Hepatocyte (in vitro differentiated cells): ENCODE measurements at regions not wholly inside any gene's neighbourhood (a gene's known extent, or its start where the extent isn't known, plus 50 kb on each side); places are given as distances from the start of the nearest gene placed in this dataset.

Experiments
- DNase-seq: peaks from one replicate; pipeline ENCODE4 v3.0.0-alpha.2; 2016; ENCODE audit warnings: low spot score
- H2AFZ ChIP-seq: fragments of 200-600 bp; sonication (generic); 2 replicates; pipeline ENCODE4 v1.6.0; 2016; ENCODE audit warnings: antibody characterized with exemption, mild to moderate bottlenecking
- H3K27ac ChIP-seq: fragments of 200-600 bp; sonication (generic); 2 replicates; pipeline ENCODE4 v1.5.1; 2016; ENCODE audit warnings: mild to moderate bottlenecking
- H3K27me3 ChIP-seq: fragments of 200-600 bp; sonication (generic); 2 replicates; pipeline ENCODE4 v1.6.1; 2016
- H3K36me3 ChIP-seq: fragments of 200-600 bp; sonication (generic); replicated peaks from 2 replicates; pipeline ENCODE4 v1.5.1; 2016; ENCODE audit warnings: low read depth; ENCODE audit not compliant: insufficient read depth
- H3K4me1 ChIP-seq: fragments of 200-600 bp; sonication (generic); 2 replicates; pipeline ENCODE4 v1.5.1; 2016; ENCODE audit warnings: mild to moderate bottlenecking, moderate library complexity; ENCODE audit not compliant: insufficient read depth
- H3K4me2 ChIP-seq: fragments of 200-600 bp; sonication (generic); 2 replicates; pipeline ENCODE4 v1.6.0; 2016
- H3K4me3 ChIP-seq: fragments of 200-600 bp; sonication (generic); 2 replicates; pipeline ENCODE4 v1.5.1; 2016; ENCODE audit warnings: mild to moderate bottlenecking
- H3K79me2 ChIP-seq: fragments of 200-600 bp; sonication (generic); 2 replicates; pipeline ENCODE4 v1.6.0; 2017; ENCODE audit warnings: mild to moderate bottlenecking
- H3K9me2 ChIP-seq: fragments of 200-600 bp; sonication (generic); replicated peaks from 2 replicates; pipeline ENCODE4 v1.6.0; 2017; ENCODE audit warnings: mild to moderate bottlenecking; ENCODE audit not compliant: insufficient read depth
- H3K9me3 ChIP-seq: fragments of 200-600 bp; sonication (generic); 2 replicates; pipeline ENCODE4 v1.5.1; 2016; ENCODE audit warnings: low read depth, mild to moderate bottlenecking
- H4K20me1 ChIP-seq: fragments of 200-600 bp; sonication (generic); 2 replicates; pipeline ENCODE4 v1.6.0; 2016; ENCODE audit warnings: mild to moderate bottlenecking; ENCODE audit not compliant: insufficient read depth, poor library complexity, severe bottlenecking
- CTCF ChIP-seq: fragments of 200-600 bp; sonication (generic); IDR thresholded peaks from 2 replicates; pipeline ENCODE4 v1.5.1; 2016; ENCODE audit warnings: antibody characterized with exemption, mild to moderate bottlenecking; ENCODE audit not compliant: poor library complexity
- EZH2 ChIP-seq: fragments of 200-600 bp; sonication (generic); IDR thresholded peaks from 2 replicates; pipeline ENCODE4 v1.6.1; 2016; ENCODE audit warnings: antibody characterized with exemption, mild to moderate bottlenecking, borderline replicate concordance
- EZH2phosphoT487 ChIP-seq: fragments of 200-600 bp; sonication (generic); IDR thresholded peaks from one replicate; pipeline ENCODE4 v1.6.1; 2018; ENCODE audit warnings: antibody characterized with exemption, mild to moderate bottlenecking, low read depth, moderate library complexity; ENCODE audit not compliant: unreplicated experiment, severe bottlenecking
- WGBS: methylation state at CpG from one replicate; pipeline ENCODE4 v1.1.6; 2016; ENCODE audit warnings: low lambda C conversion rate; ENCODE audit errors: missing lambda C conversion rate; 5-methylcytosine and 5-hydroxymethylcytosine counted together

GRCh38 chr20:60953321-60953720, 298.7 kb upstream of the CDH4 start:
- Histone ChIP-seq H3K27me3 (no peaks in the 10 kb centered on the region), H3K4me1 (no peaks in the 10 kb centered on the region), H3K79me2 (no peaks in the 10 kb centered on the region), H3K9me3 (no peaks in the 10 kb centered on the region), H2AFZ (no peak overlapping the region), H3K4me3 (no peak overlapping the region), H3K36me3 (no peaks in the 10 kb centered on the region), H3K4me2 (no peak overlapping the region), H3K27ac (no peak overlapping the region), H4K20me1 (no peaks in the 10 kb centered on the region), H3K9me2 (no peaks in the 10 kb centered on the region)
- 85% methylated on average over 13 of the region's 13 CpGs for WGBS
- DNase-seq = no peak
- no peak for TF ChIP-seq EZH2
- TF ChIP-seq CTCF = no peak
- no peak for TF ChIP-seq EZH2phosphoT487

- Histone ChIP-seq H3K79me2 (no peaks in the 10 kb centered on the region), H3K27ac (no peak overlapping the region), H3K4me3 (no peak overlapping the region), H3K27me3 (no peaks in the 10 kb centered on the region), H3K4me1 (no peaks in the 10 kb centered on the region), H2AFZ (no peak overlapping the region), H3K9me2 (no peaks in the 10 kb centered on the region), H4K20me1 (no peaks in the 10 kb centered on the region), H3K36me3 (no peaks in the 10 kb centered on the region), H3K9me3 (no peaks in the 10 kb centered on the region), H3K4me2 (no peak overlapping the region)
- no peak for DNase-seq
- no peak for TF ChIP-seq CTCF
- no peak for TF ChIP-seq EZH2phosphoT487
- TF ChIP-seq EZH2 = no peak
- 68% methylated on average over 2 of the region's 2 CpGs for WGBS
Measured at GRCh38 chr20:60955706-60956105, 296.4 kb upstream of the CDH4 start.

- H3K4me3 ChIP-seq = no peak overlapping the region
- H2AFZ ChIP-seq = no peak overlapping the region
- H3K9me2 ChIP-seq = no peaks in the 10 kb centered on the region
- TF ChIP-seq EZH2phosphoT487 (no peak), CTCF (no peak), EZH2 (no peak)
- H3K27ac ChIP-seq = no peak overlapping the region
- H3K9me3 ChIP-seq = no peaks in the 10 kb centered on the region
- DNase-seq = no peak
- H3K36me3 ChIP-seq = no peaks in the 10 kb centered on the region
- WGBS = 67% methylated on average over 4 of the region's 4 CpGs
- no peaks in the 10 kb centered on the region for H3K27me3 ChIP-seq
- no peaks in the 10 kb centered on the region for H3K4me1 ChIP-seq
- H3K4me2 ChIP-seq = no peak overlapping the region
- no peaks in the 10 kb centered on the region for H4K20me1 ChIP-seq
- no peaks in the 10 kb centered on the region for H3K79me2 ChIP-seq
Measured at GRCh38 chr20:60956194-60956593, 295.9 kb upstream of the CDH4 start.

- Histone ChIP-seq H4K20me1 (no peaks in the 10 kb centered on the region), H3K4me1 (no peaks in the 10 kb centered on the region), H2AFZ (no peak overlapping the region), H3K27me3 (no peaks in the 10 kb centered on the region), H3K79me2 (no peaks in the 10 kb centered on the region), H3K36me3 (no peaks in the 10 kb centered on the region), H3K9me3 (no peaks in the 10 kb centered on the region), H3K4me3 (no peak overlapping the region), H3K9me2 (no peaks in the 10 kb centered on the region), H3K4me2 (no peak overlapping the region), H3K27ac (no peak overlapping the region)
- 71% methylated on average over 3 of the region's 3 CpGs for WGBS
- no peak for TF ChIP-seq EZH2phosphoT487
- no peak for TF ChIP-seq EZH2
- no peak for TF ChIP-seq CTCF
- no peak for DNase-seq
Measured at GRCh38 chr20:60957621-60958020, 294.4 kb upstream of the CDH4 start.
